ENCODE measurements at regions not wholly inside any gene's neighbourhood (a gene's known extent, or its start where the extent isn't known, plus 50 kb on each side); places are given as distances from the start of the nearest gene placed in this dataset.

GRCh38 chr11:38272376-38272775 is 1674.3 kb upstream of the RAG2 start:
- no peak for TF ChIP-seq REST (IDR thresholded peaks at IDR 0.05)
- no peak for TF ChIP-seq KDM1A (IDR thresholded peaks at IDR 0.05; ENCODE audit: low read depth)
- TF ChIP-seq EHF (CRISPR knock-in tag; IDR thresholded peaks at IDR 0.05), result no peak
- no peak for TF ChIP-seq CTCF (IDR thresholded peaks at IDR 0.05)
- TF ChIP-seq CBX2 (IDR thresholded peaks at IDR 0.05; ENCODE audit: borderline replicate concordance, low read depth), result no peak
- TF ChIP-seq RAD21 (conservative IDR thresholded peaks at IDR 0.05 in 1 of 2, IDR thresholded peaks at IDR 0.05 in 1 of 2), result no peak
- TF ChIP-seq MYC (IDR thresholded peaks at IDR 0.05; ENCODE audit: borderline replicate concordance, low read length), result no peak
- no peak for TF ChIP-seq CHD4 (IDR thresholded peaks at IDR 0.05; ENCODE audit: borderline replicate concordance)
- no peak for TF ChIP-seq ZFP36 (IDR thresholded peaks at IDR 0.05; ENCODE audit: borderline replicate concordance, partially characterized antibody)
- TF ChIP-seq JUNB (IDR thresholded peaks at IDR 0.05), result no peak
- TF ChIP-seq JUN (IDR thresholded peaks at IDR 0.05), result no peak
- no peak for TF ChIP-seq MAX (IDR thresholded peaks at IDR 0.05)
- TF ChIP-seq POLR2A (IDR thresholded peaks at IDR 0.05; ENCODE audit: low read length), result no peak
